Esophagus muscularis mucosa (tissue), 2 donors: ENCODE measurements at regions not wholly inside any gene's neighbourhood (a gene's known extent, or its start where the extent isn't known, plus 50 kb on each side); places are given as distances from the start of the nearest gene placed in this dataset.

Experiments used
- POLR2A ChIP-seq: fragments of 450-650 bp; IDR thresholded peaks from one replicate; pipeline ENCODE4 v1.6.1; 2017; ENCODE audit warnings: antibody characterized with exemption, moderate library complexity, mild to moderate bottlenecking, low read depth
- POLR2AphosphoS5 ChIP-seq, 2 donors: sonication (generic); formaldehyde crosslinking; IDR thresholded peaks; one replicate each; pipeline ENCODE4 v1.6.1; 2017; ENCODE audit warnings: antibody characterized with exemption in 2 of 2

DNA sequence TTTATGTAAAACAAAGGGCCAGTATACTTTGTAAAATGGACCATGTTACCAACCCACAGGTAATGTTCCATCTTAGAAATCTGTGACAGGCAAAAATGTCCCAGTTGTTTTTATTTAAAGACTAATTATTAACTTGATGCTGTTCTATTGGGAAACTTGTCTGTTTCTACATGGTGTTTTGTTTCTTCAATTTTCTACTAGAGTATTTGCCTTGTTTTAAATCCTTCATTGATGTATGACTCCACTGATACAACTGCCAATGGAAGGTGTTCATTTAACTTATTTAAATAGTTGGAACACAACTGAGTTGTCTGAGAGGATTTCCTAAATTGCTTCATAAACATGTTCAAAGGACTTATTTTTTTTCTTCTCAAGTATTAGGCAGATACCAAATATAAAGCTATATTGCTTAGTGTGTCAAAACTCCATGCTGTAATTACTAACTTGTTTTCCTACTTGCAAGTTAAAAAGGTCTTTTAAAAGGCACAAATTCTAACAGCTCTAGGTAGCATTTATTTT lies 152.0 kb upstream of the XPO1 start:
- TF ChIP-seq POLR2A (no peak), POLR2AphosphoS5 (IDR thresholded peaks at IDR 0.05) (no peak)
